Memory B cell (primary cell): ENCODE measurements at regions not wholly inside any gene's neighbourhood (a gene's known extent, or its start where the extent isn't known, plus 50 kb on each side); places are given as distances from the start of the nearest gene placed in this dataset.
"Not testable (repeated sequence)": the region's sequence is repeated elsewhere in the genome, so short reads cannot be mapped to it uniquely, and the experiment has no call there.

Experiments used
- ATAC-seq: fragments of 150-1000 bp; cut with Tn5 transposase; 2 replicates; pipeline ENCODE4 v1.10.0; 2021; ENCODE audit warnings: low read depth, mild to moderate bottlenecking, moderate library complexity
- DNase-seq, 2 donors: peaks; one replicate each; pipeline ENCODE4 v3.0.0; 2022; ENCODE audit warnings: low spot score in 2 of 2
- H3K27ac Mint-ChIP-seq: one replicate; pipeline ENCODE4 v1.8.0; 2022; ENCODE audit warnings: mild to moderate bottlenecking, moderate library complexity, mixed read lengths
- H3K27me3 Mint-ChIP-seq: one replicate; pipeline ENCODE4 v1.8.0; 2022; ENCODE audit warnings: mixed read lengths
- H3K36me3 Mint-ChIP-seq: one replicate; pipeline ENCODE4 v1.8.0; 2022; ENCODE audit warnings: mild to moderate bottlenecking, mixed read lengths
- H3K4me1 Mint-ChIP-seq: one replicate; pipeline ENCODE4 v1.8.0; 2022; ENCODE audit warnings: mixed read lengths
- H3K4me3 Mint-ChIP-seq: one replicate; pipeline ENCODE4 v1.8.0; 2022; ENCODE audit warnings: mild to moderate bottlenecking, moderate library complexity, mixed read lengths
- H3K9me3 Mint-ChIP-seq: one replicate; pipeline ENCODE4 v1.8.0; 2022; ENCODE audit warnings: mixed read lengths

GRCh38 chr18:38768504-38768903 lies 1202.9 kb upstream of the CELF4 start:
- H3K27ac Mint-ChIP-seq = no peak overlapping the region
- H3K4me1 Mint-ChIP-seq = no peaks in the 10 kb centered on the region
- no peak for DNase-seq
- H3K9me3 Mint-ChIP-seq = peaks cover 2% of the 10 kb centered on the region
- no peak for ATAC-seq
- H3K36me3 Mint-ChIP-seq = no peaks in the 10 kb centered on the region
- H3K4me3 Mint-ChIP-seq = no peak overlapping the region
- no peaks in the 10 kb centered on the region for H3K27me3 Mint-ChIP-seq

- DNase-seq (no peak), ATAC-seq (no peak)
- Mint-ChIP-seq H3K4me3 (no peak overlapping the region), H3K4me1 (no peaks in the 10 kb centered on the region), H3K27ac (no peak overlapping the region), H3K27me3 (no peaks in the 10 kb centered on the region), H3K36me3 (no peaks in the 10 kb centered on the region), H3K9me3 (peaks cover 1% of the 10 kb centered on the region)
Observed at GRCh38 chr18:38759457-38759856, 1193.9 kb upstream of the CELF4 start.

GRCh38 chr18:38756436-38756835 lies 1190.8 kb upstream of the CELF4 start:
- ATAC-seq (no peak), DNase-seq (no peak)
- no peaks in the 10 kb centered on the region for H3K36me3 Mint-ChIP-seq
- no peaks in the 10 kb centered on the region for H3K27me3 Mint-ChIP-seq
- peaks cover 3% of the 10 kb centered on the region for H3K9me3 Mint-ChIP-seq
- H3K27ac Mint-ChIP-seq = no peak overlapping the region
- no peaks in the 10 kb centered on the region for H3K4me1 Mint-ChIP-seq
- no peak overlapping the region for H3K4me3 Mint-ChIP-seq

- H3K27me3 Mint-ChIP-seq = no peaks in the 10 kb centered on the region
- H3K4me1 Mint-ChIP-seq = no peaks in the 10 kb centered on the region
- H3K4me3 Mint-ChIP-seq = no peak overlapping the region
- no peak for DNase-seq
- H3K27ac Mint-ChIP-seq = no peak overlapping the region
- no peak for ATAC-seq
- no peaks in the 10 kb centered on the region for H3K36me3 Mint-ChIP-seq
- H3K9me3 Mint-ChIP-seq = peaks cover 2% of the 10 kb centered on the region
Observed at GRCh38 chr18:38752430-38752829, 1186.8 kb upstream of the CELF4 start.

- ATAC-seq = no peak
Observed at GRCh38 chr18:38751898-38752297, 1186.3 kb upstream of the CELF4 start.

GRCh38 chr18:38751211-38751610 lies 1185.6 kb upstream of the CELF4 start:
- DNase-seq (no peak), ATAC-seq (no peak)
- no peaks in the 10 kb centered on the region for H3K4me1 Mint-ChIP-seq
- no peaks in the 10 kb centered on the region for H3K27me3 Mint-ChIP-seq
- peaks cover 2% of the 10 kb centered on the region for H3K9me3 Mint-ChIP-seq
- no peak overlapping the region for H3K4me3 Mint-ChIP-seq
- H3K36me3 Mint-ChIP-seq = no peaks in the 10 kb centered on the region
- H3K27ac Mint-ChIP-seq = no peak overlapping the region

More at GRCh38 chr18:38751898-38752297, 1186.3 kb upstream of the CELF4 start:
- no peaks in the 10 kb centered on the region for H3K36me3 Mint-ChIP-seq
- H3K27ac Mint-ChIP-seq = no peak overlapping the region
- no peaks in the 10 kb centered on the region for H3K4me1 Mint-ChIP-seq
- H3K27me3 Mint-ChIP-seq = no peaks in the 10 kb centered on the region
- no peak for DNase-seq
- no peak overlapping the region for H3K4me3 Mint-ChIP-seq
- H3K9me3 Mint-ChIP-seq = peaks cover 2% of the 10 kb centered on the region

- no peaks in the 10 kb centered on the region for H3K4me1 Mint-ChIP-seq
- no peak for ATAC-seq
- no peak overlapping the region for H3K27ac Mint-ChIP-seq
Observed at GRCh38 chr18:38750751-38751150, 1185.2 kb upstream of the CELF4 start.

GRCh38 chr18:38747153-38747552 lies 1181.6 kb upstream of the CELF4 start:
- H3K27me3 Mint-ChIP-seq = no peaks in the 10 kb centered on the region
- peaks cover 1% of the 10 kb centered on the region for H3K9me3 Mint-ChIP-seq
- no peaks in the 10 kb centered on the region for H3K4me1 Mint-ChIP-seq
- no peaks in the 10 kb centered on the region for H3K36me3 Mint-ChIP-seq
- no peak overlapping the region for H3K27ac Mint-ChIP-seq
- H3K4me3 Mint-ChIP-seq = no peak overlapping the region
- DNase-seq (no peak), ATAC-seq (no peak)

More at GRCh38 chr18:38750751-38751150, 1185.2 kb upstream of the CELF4 start:
- DNase-seq = no peak
- Mint-ChIP-seq H3K4me3 (no peak overlapping the region), H3K36me3 (no peaks in the 10 kb centered on the region), H3K9me3 (peaks cover 2% of the 10 kb centered on the region), H3K27me3 (no peaks in the 10 kb centered on the region)

GRCh38 chr18:38720181-38720580 lies 1154.6 kb upstream of the CELF4 start:
- H3K4me3 Mint-ChIP-seq, H3K27me3 Mint-ChIP-seq, ATAC-seq, DNase-seq, H3K9me3 Mint-ChIP-seq, H3K27ac Mint-ChIP-seq, H3K36me3 Mint-ChIP-seq, H3K4me1 Mint-ChIP-seq: not testable (repeated sequence)

- Mint-ChIP-seq H3K4me3 (no peak overlapping the region), H3K4me1 (no peaks in the 10 kb centered on the region), H3K36me3 (no peaks in the 10 kb centered on the region), H3K27ac (no peak overlapping the region), H3K9me3 (peaks cover 3% of the 10 kb centered on the region), H3K27me3 (no peaks in the 10 kb centered on the region)
- DNase-seq = no peak
- ATAC-seq = no peak
Observed at GRCh38 chr18:38718365-38718901, 1152.8 kb upstream of the CELF4 start.

- Mint-ChIP-seq H3K27me3 (no peaks in the 10 kb centered on the region), H3K4me1 (no peaks in the 10 kb centered on the region), H3K9me3 (peaks cover 2% of the 10 kb centered on the region), H3K36me3 (no peaks in the 10 kb centered on the region), H3K27ac (no peak overlapping the region), H3K4me3 (no peak overlapping the region)
- ATAC-seq = no peak
- no peak for DNase-seq
Observed at GRCh38 chr18:38709122-38709521, 1143.5 kb upstream of the CELF4 start.

GRCh38 chr18:38706373-38706772 lies 1140.8 kb upstream of the CELF4 start:
- Mint-ChIP-seq H3K36me3 (no peaks in the 10 kb centered on the region), H3K4me1 (no peaks in the 10 kb centered on the region), H3K9me3 (peaks cover 6% of the 10 kb centered on the region), H3K27ac (no peak overlapping the region), H3K27me3 (no peaks in the 10 kb centered on the region), H3K4me3 (no peak overlapping the region)
- DNase-seq = no peak
- ATAC-seq = no peak

- Mint-ChIP-seq H3K9me3 (peaks cover 1% of the 10 kb centered on the region), H3K36me3 (no peaks in the 10 kb centered on the region), H3K27ac (no peak overlapping the region), H3K27me3 (no peaks in the 10 kb centered on the region), H3K4me3 (no peak overlapping the region), H3K4me1 (no peaks in the 10 kb centered on the region)
- no peak for DNase-seq
- ATAC-seq = no peak
Observed at GRCh38 chr18:38698088-38698487, 1132.5 kb upstream of the CELF4 start.

- DNase-seq (no peak), ATAC-seq (no peak)
- no peaks in the 10 kb centered on the region for H3K36me3 Mint-ChIP-seq
- no peak overlapping the region for H3K4me3 Mint-ChIP-seq
- peaks cover 3% of the 10 kb centered on the region for H3K9me3 Mint-ChIP-seq
- H3K27ac Mint-ChIP-seq = no peak overlapping the region
- H3K27me3 Mint-ChIP-seq = no peaks in the 10 kb centered on the region
- H3K4me1 Mint-ChIP-seq = no peaks in the 10 kb centered on the region
Observed at GRCh38 chr18:38695559-38696280, 1130.1 kb upstream of the CELF4 start.

GRCh38 chr18:38693104-38693503 lies 1127.5 kb upstream of the CELF4 start:
- Mint-ChIP-seq H3K36me3 (no peaks in the 10 kb centered on the region), H3K4me1 (no peaks in the 10 kb centered on the region), H3K27me3 (no peaks in the 10 kb centered on the region), H3K27ac (no peak overlapping the region), H3K4me3 (no peak overlapping the region), H3K9me3 (peaks cover 3% of the 10 kb centered on the region)
- DNase-seq = no peak
- ATAC-seq = no peak
